ENCODE measurements at regions not wholly inside any gene's neighbourhood (a gene's known extent, or its start where the extent isn't known, plus 50 kb on each side); places are given as distances from the start of the nearest gene placed in this dataset.

DNA sequence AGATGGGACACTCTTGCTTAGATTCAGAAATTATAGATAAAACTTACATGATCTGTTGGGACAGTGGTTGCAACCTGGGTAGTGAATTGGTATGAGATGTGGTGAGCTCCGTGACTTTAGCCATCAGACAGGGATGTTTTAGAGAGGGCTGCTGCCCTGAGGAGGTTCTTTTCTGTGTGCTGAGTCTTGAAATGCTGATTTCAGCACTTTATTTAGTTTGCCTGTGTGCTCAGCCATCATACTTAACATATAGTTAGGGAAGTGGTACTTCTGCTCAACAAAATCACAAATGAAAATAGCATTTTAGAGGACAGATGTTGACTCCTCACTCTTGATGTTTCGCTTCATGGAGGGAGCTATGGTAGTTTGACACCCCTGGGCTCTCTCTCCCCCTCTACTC is 95.9 kb upstream of the CDH13 start:
- TF ChIP-seq POLR2A (IDR thresholded peaks at IDR 0.05): no peak
- TF ChIP-seq, protein P1, sequence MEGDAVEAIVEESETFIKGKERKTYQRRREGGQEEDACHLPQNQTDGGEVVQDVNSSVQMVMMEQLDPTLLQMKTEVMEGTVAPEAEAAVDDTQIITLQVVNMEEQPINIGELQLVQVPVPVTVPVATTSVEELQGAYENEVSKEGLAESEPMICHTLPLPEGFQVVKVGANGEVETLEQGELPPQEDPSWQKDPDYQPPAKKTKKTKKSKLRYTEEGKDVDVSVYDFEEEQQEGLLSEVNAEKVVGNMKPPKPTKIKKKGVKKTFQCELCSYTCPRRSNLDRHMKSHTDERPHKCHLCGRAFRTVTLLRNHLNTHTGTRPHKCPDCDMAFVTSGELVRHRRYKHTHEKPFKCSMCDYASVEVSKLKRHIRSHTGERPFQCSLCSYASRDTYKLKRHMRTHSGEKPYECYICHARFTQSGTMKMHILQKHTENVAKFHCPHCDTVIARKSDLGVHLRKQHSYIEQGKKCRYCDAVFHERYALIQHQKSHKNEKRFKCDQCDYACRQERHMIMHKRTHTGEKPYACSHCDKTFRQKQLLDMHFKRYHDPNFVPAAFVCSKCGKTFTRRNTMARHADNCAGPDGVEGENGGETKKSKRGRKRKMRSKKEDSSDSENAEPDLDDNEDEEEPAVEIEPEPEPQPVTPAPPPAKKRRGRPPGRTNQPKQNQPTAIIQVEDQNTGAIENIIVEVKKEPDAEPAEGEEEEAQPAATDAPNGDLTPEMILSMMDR (IDR thresholded peaks at IDR 0.05): no peak
- no peak for DNase-seq
- Histone ChIP-seq H3K27me3 (no peaks in the 10 kb centered on the region), H3K9me3 (no peaks in the 10 kb centered on the region), H3K4me1 (no peaks in the 10 kb centered on the region), H3K27ac (no peak overlapping the region), H3K4me3 (replicated peaks in 1 of 3) (no peak overlapping the region), H3K36me3 (no peaks in the 10 kb centered on the region)
- intact Hi-C loops (cut with DNase I): no loop called here
- 79 to 84% methylated on average over 2 of the region's 2 CpGs for WGBS, 2 donors

GRCh38 chr16:82527101-82527500 is 99.7 kb upstream of the CDH13 start:
- TF ChIP-seq, protein P1 (IDR thresholded peaks at IDR 0.05): no peak
- no peak for TF ChIP-seq POLR2A (IDR thresholded peaks at IDR 0.05)
- Histone ChIP-seq H3K27me3 (no peaks in the 10 kb centered on the region), H3K4me1 (no peaks in the 10 kb centered on the region), H3K36me3 (no peaks in the 10 kb centered on the region), H3K9me3 (no peaks in the 10 kb centered on the region), H3K4me3 (replicated peaks in 1 of 3) (no peak overlapping the region), H3K27ac (no peak overlapping the region)
- intact Hi-C loops (cut with DNase I): no loop called here
- DNase-seq: no peak
- WGBS, 2 donors: 89 to 90% methylated on average over 7 of the region's 7 CpGs

- WGBS, 2 donors: 45 to 55% methylated on average over 1 of the region's 1 CpG
- Histone ChIP-seq H3K27me3 (no peaks in the 10 kb centered on the region), H3K4me3 (replicated peaks in 1 of 3) (no peak overlapping the region), H3K36me3 (no peaks in the 10 kb centered on the region), H3K27ac (no peak overlapping the region), H3K9me3 (no peaks in the 10 kb centered on the region), H3K4me1 (no peaks in the 10 kb centered on the region)
- DNase-seq: no peak
- TF ChIP-seq POLR2A (IDR thresholded peaks at IDR 0.05): no peak
- TF ChIP-seq, protein P1 (IDR thresholded peaks at IDR 0.05): no peak
- intact Hi-C loops (cut with DNase I): no loop called here
Observed at GRCh38 chr16:82524976-82525375, 101.8 kb upstream of the CDH13 start.

DNA sequence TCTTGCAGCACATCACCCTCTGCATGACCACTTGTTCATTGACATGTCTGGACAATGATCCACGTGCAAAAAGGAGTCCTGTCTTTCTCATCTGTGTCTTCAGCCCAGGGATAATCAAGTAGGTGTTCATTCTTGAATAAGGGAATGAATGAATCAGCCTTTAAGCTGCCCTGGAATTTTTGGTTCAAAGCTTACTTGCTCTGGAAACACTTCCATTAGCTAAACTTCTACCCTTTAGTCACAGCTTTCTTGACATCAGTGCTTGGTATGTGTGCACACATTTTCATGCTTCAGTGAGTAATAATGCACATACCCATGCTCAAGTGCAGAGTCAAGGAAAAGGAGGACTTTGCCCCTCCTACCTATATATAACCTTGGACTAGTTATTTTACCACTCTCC is 103.0 kb upstream of the CDH13 start:
- intact Hi-C loops (cut with DNase I): no loop called here
- no peak for DNase-seq
- no peaks in the 10 kb centered on the region for H3K36me3 ChIP-seq
- H3K27ac ChIP-seq: no peak overlapping the region
- no peaks in the 10 kb centered on the region for H3K4me1 ChIP-seq
- TF ChIP-seq, protein P1 (IDR thresholded peaks at IDR 0.05): no peak
- TF ChIP-seq POLR2A (IDR thresholded peaks at IDR 0.05): no peak
- WGBS, 2 donors: 43 to 52% methylated on average over 1 of the region's 1 CpG
- H3K4me3 ChIP-seq (replicated peaks in 1 of 3): no peak overlapping the region
- no peaks in the 10 kb centered on the region for H3K27me3 ChIP-seq
- H3K9me3 ChIP-seq: no peaks in the 10 kb centered on the region

- Histone ChIP-seq H3K27me3 (no peaks in the 10 kb centered on the region), H3K27ac (no peak overlapping the region), H3K4me3 (replicated peaks in 1 of 3) (no peak overlapping the region), H3K36me3 (no peaks in the 10 kb centered on the region), H3K4me1 (no peaks in the 10 kb centered on the region), H3K9me3 (no peaks in the 10 kb centered on the region)
- WGBS, 2 donors: 67 to 73% methylated on average over 6 of the region's 6 CpGs
- DNase-seq: no peak
- TF ChIP-seq, protein P1 (IDR thresholded peaks at IDR 0.05): no peak
- no peak for TF ChIP-seq POLR2A (IDR thresholded peaks at IDR 0.05)
- intact Hi-C loops (cut with DNase I): no loop called here
Observed at GRCh38 chr16:82522026-82522425, 104.7 kb upstream of the CDH13 start.
